ENCODE measurements at regions not wholly inside any gene's neighbourhood (a gene's known extent, or its start where the extent isn't known, plus 50 kb on each side); places are given as distances from the start of the nearest gene placed in this dataset.

DNA sequence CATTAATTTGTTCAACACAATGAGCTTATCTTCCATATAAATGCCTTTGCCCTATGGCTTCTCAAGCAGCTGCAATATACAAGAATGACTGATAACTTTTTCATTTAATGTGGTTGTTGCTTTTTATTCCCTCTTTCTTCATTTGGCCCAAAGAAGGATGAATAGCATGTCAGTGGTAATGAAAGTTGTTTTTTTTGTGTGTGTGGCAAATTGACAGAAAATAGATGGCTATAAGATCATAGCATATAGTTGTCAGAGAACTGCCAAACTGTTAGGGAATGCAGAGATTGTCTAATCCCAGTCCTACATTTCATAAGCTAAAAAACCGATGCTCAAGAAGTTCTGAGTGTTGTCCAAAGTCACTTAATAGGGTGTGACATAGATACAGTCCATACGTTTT is 244.3 kb downstream of the ACTR3 start:
- TF ChIP-seq, protein P1, sequence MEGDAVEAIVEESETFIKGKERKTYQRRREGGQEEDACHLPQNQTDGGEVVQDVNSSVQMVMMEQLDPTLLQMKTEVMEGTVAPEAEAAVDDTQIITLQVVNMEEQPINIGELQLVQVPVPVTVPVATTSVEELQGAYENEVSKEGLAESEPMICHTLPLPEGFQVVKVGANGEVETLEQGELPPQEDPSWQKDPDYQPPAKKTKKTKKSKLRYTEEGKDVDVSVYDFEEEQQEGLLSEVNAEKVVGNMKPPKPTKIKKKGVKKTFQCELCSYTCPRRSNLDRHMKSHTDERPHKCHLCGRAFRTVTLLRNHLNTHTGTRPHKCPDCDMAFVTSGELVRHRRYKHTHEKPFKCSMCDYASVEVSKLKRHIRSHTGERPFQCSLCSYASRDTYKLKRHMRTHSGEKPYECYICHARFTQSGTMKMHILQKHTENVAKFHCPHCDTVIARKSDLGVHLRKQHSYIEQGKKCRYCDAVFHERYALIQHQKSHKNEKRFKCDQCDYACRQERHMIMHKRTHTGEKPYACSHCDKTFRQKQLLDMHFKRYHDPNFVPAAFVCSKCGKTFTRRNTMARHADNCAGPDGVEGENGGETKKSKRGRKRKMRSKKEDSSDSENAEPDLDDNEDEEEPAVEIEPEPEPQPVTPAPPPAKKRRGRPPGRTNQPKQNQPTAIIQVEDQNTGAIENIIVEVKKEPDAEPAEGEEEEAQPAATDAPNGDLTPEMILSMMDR (conservative IDR thresholded peaks at IDR 0.05): no peak
- no peak overlapping the region for H3K27ac ChIP-seq

DNA sequence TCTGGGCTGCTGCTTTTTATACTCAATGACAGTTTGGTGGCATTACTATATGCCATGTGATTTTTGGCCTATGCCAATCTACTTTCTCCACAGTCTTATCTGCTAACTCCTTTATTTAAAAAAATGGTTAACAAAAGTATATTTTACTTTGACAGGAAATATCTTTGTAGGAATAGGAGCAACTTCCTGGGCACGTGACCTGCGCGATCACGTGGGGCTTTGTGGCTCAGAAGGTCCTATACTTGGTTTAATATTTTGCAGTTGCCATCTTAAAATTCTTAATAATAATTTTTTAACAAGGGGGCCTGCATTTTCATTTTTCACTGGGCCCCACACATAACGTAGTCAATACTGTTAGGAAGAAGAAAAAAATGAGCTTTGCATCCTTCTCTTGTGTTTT is 249.7 kb downstream of the ACTR3 start:
- H3K27ac ChIP-seq: no peak overlapping the region
- TF ChIP-seq, protein P1 (conservative IDR thresholded peaks at IDR 0.05): no peak

DNA sequence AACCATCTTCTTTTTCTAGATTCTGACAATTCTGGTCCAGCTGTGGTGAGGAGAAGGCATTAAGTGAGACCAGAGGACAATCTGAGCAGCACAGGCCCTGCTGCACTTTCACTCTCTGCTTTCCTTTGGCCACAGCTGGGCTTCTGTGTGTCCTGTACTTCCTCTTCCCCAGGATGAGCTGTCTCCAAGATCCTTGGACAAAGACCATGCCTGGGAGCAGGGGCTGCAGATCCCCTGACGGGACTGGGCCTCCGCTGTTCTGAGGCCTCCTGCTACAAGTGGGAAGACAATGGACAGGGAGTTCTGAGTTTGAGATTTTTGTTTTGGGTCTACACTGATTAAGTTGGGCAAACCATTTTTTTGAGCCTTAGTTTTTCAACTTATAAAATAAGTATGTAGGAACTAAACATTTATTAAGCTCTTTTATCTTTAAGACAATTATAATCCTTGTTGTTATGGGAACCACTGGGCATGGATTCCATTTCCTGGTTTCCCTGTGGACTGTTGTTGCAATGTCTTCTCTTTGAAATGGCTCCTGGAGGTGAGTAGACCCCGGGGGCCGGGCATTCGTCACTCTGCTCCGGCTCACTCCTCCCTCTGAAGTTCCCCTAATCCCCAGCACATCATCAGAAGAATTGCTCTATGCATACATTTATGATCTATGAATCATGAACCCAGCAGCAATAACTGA is 266.6 kb downstream of the ACTR3 start:
- H3K27ac ChIP-seq: no peak overlapping the region
- TF ChIP-seq, protein P1 (conservative IDR thresholded peaks at IDR 0.05): no peak

GRCh38 chr2:114157057-114157385 is 267.1 kb downstream of the ACTR3 start:
- TF ChIP-seq, protein P1 (conservative IDR thresholded peaks at IDR 0.05): no peak
- no peak overlapping the region for H3K27ac ChIP-seq

GRCh38 chr2:114160263-114160981 is 270.5 kb downstream of the ACTR3 start:
- no peak overlapping the region for H3K27ac ChIP-seq
- TF ChIP-seq, protein P1 (conservative IDR thresholded peaks at IDR 0.05): no peak

DNA sequence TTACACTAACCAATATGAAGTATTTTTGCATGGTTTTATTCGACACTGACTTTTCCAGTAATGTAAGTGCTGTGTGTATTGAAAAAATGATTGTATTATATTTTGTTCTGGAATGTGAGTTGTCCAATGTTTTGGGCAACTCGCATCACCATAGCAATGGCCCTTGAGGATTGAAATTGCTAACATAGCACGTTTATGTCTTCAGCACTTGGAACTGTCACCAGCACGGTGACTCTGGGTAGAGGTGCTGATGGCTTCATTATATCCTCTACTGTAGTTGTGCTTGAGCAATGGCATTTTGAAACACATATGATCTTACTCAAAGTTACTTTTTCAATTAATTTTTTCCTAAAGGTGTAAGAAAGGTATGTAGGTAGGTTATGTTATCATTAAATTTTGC is 271.5 kb downstream of the ACTR3 start:
- no peak overlapping the region for H3K27ac ChIP-seq
- TF ChIP-seq, protein P1 (conservative IDR thresholded peaks at IDR 0.05): no peak

DNA sequence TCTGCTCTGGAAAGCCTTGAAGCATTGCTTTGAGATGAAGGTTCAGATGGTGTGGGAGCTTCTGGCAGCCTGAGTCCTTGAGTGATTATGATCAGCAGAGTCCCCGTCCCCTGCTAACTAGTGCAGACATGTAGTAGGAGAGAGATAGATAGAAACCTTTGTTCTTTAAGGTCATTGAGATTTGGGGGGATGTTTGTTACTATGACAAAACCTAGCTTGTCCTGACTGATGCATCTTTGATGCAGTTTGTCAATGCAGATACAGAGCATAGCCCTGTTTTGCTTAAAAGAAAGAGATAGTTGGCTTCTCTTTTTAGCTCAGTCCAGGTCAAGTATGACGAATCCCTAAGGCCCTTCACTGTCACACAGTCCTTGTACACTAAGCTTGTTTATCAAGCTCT is 274.6 kb upstream of the DPP10 start:
- TF ChIP-seq, protein P1 (conservative IDR thresholded peaks at IDR 0.05): no peak
- H3K27ac ChIP-seq: no peak overlapping the region
